HG02870 (cell line): ENCODE measurements at regions not wholly inside any gene's neighbourhood (a gene's known extent, or its start where the extent isn't known, plus 50 kb on each side); places are given as distances from the start of the nearest gene placed in this dataset.
"Not testable (repeated sequence)": the region's sequence is repeated elsewhere in the genome, so short reads cannot be mapped to it uniquely, and the experiment has no call there.

Experiments used
- ATAC-seq: cut with Tn5 transposase; IDR thresholded peaks from one replicate; pipeline ENCODE4 v1.9.1; 2021; ENCODE audit warnings: mild to moderate bottlenecking, moderate library complexity; ENCODE audit not compliant: unreplicated experiment

GRCh38 chr2:52097071-52097470, 1065.1 kb upstream of the NRXN1 start:
- ATAC-seq: no peak

GRCh38 chr2:52084759-52085158, 1052.8 kb upstream of the NRXN1 start:
- no peak for ATAC-seq

- ATAC-seq: no peak
Observed at GRCh38 chr2:52083214-52083613, 1051.3 kb upstream of the NRXN1 start.

- no peak for ATAC-seq
Observed at GRCh38 chr2:52082646-52083045, 1050.7 kb upstream of the NRXN1 start.

- no peak for ATAC-seq
Observed at GRCh38 chr2:52079602-52080001, 1047.7 kb upstream of the NRXN1 start.

- ATAC-seq: no peak
Observed at GRCh38 chr2:52077159-52077558, 1045.2 kb upstream of the NRXN1 start.

GRCh38 chr2:52074130-52074719, 1042.3 kb upstream of the NRXN1 start:
- no peak for ATAC-seq

- no peak for ATAC-seq
Observed at GRCh38 chr2:52072949-52073348, 1041.0 kb upstream of the NRXN1 start.

GRCh38 chr2:52070665-52071064, 1038.7 kb upstream of the NRXN1 start:
- no peak for ATAC-seq

GRCh38 chr2:52064234-52064633, 1032.3 kb upstream of the NRXN1 start:
- ATAC-seq: no peak

GRCh38 chr2:52054824-52055223, 1022.9 kb upstream of the NRXN1 start:
- no peak for ATAC-seq

- ATAC-seq: no peak
Observed at GRCh38 chr2:52036853-52037252, 1004.9 kb upstream of the NRXN1 start.

GRCh38 chr2:52036024-52036423, 1004.1 kb upstream of the NRXN1 start:
- no peak for ATAC-seq

GRCh38 chr2:52035391-52035790, 1003.5 kb upstream of the NRXN1 start:
- no peak for ATAC-seq

GRCh38 chr2:52034706-52035105, 1002.8 kb upstream of the NRXN1 start:
- no peak for ATAC-seq

- no peak for ATAC-seq
Observed at GRCh38 chr2:52022006-52022405, 990.1 kb upstream of the NRXN1 start.

GRCh38 chr2:52017646-52018235, 985.8 kb upstream of the NRXN1 start:
- ATAC-seq: no peak

GRCh38 chr2:52006821-52007366, 975.0 kb upstream of the NRXN1 start:
- ATAC-seq: not testable (repeated sequence)

- no peak for ATAC-seq
Observed at GRCh38 chr2:52000151-52000855, 968.4 kb upstream of the NRXN1 start.

GRCh38 chr2:51998890-51999289, 967.0 kb upstream of the NRXN1 start:
- ATAC-seq: no peak

GRCh38 chr2:51997571-51997970, 965.6 kb upstream of the NRXN1 start:
- no peak for ATAC-seq

- no peak for ATAC-seq
Observed at GRCh38 chr2:51995293-51995692, 963.4 kb upstream of the NRXN1 start.
